Mesodermal cell (in vitro differentiated cells): ENCODE measurements at regions not wholly inside any gene's neighbourhood (a gene's known extent, or its start where the extent isn't known, plus 50 kb on each side); places are given as distances from the start of the nearest gene placed in this dataset.

Experiments used
- H3K27ac ChIP-seq: 2 replicates; pipeline ENCODE4 v1.7.0; 2013; ENCODE audit warnings: mild to moderate bottlenecking, low read depth, low read length, moderate library complexity; ENCODE audit not compliant: severe bottlenecking
- H3K36me3 ChIP-seq: 2 replicates; pipeline ENCODE4 v1.7.1; 2013; ENCODE audit warnings: mild to moderate bottlenecking, low read length, moderate library complexity; ENCODE audit not compliant: control insufficient read depth, insufficient read depth
- H3K4me1 ChIP-seq: one replicate; pipeline ENCODE4 v1.7.1; 2013; ENCODE audit warnings: mild to moderate bottlenecking, low read length; ENCODE audit not compliant: insufficient read depth, control insufficient read depth, poor library complexity, severe bottlenecking
- H3K4me3 ChIP-seq: 2 replicates; pipeline ENCODE4 v1.7.0; 2013; ENCODE audit warnings: low read length, control low read depth, mild to moderate bottlenecking; ENCODE audit not compliant: insufficient read depth, poor library complexity, severe bottlenecking; ENCODE audit errors: extremely low read depth
- H3K9me3 ChIP-seq: 2 replicates; pipeline ENCODE4 v1.7.1; 2013; ENCODE audit warnings: mild to moderate bottlenecking, low read length, moderate library complexity; ENCODE audit not compliant: control insufficient read depth
- WGBS, 2 experiments: methylation state at CpG; one replicate each; pipeline ENCODE4 v1.1.5; 2013; ENCODE audit warnings: missing lambda C conversion rate in 2 of 2; ENCODE audit not compliant: insufficient coverage in 2 of 2; 5-methylcytosine and 5-hydroxymethylcytosine counted together

GRCh38 chr11:134463716-134464115 lies 51.7 kb upstream of the B3GAT1 start:
- H3K4me1 ChIP-seq: no peaks in the 10 kb centered on the region
- H3K4me3 ChIP-seq: no peak overlapping the region
- no peaks in the 10 kb centered on the region for H3K9me3 ChIP-seq
- no peaks in the 10 kb centered on the region for H3K36me3 ChIP-seq
- WGBS, 2 experiments: 96 to 100% methylated on average over 3 to 4 of the region's 5 CpGs
- H3K27ac ChIP-seq: no peak overlapping the region
